ENCODE measurements at regions not wholly inside any gene's neighbourhood (a gene's known extent, or its start where the extent isn't known, plus 50 kb on each side); places are given as distances from the start of the nearest gene placed in this dataset.

- TF ChIP-seq, protein P1, sequence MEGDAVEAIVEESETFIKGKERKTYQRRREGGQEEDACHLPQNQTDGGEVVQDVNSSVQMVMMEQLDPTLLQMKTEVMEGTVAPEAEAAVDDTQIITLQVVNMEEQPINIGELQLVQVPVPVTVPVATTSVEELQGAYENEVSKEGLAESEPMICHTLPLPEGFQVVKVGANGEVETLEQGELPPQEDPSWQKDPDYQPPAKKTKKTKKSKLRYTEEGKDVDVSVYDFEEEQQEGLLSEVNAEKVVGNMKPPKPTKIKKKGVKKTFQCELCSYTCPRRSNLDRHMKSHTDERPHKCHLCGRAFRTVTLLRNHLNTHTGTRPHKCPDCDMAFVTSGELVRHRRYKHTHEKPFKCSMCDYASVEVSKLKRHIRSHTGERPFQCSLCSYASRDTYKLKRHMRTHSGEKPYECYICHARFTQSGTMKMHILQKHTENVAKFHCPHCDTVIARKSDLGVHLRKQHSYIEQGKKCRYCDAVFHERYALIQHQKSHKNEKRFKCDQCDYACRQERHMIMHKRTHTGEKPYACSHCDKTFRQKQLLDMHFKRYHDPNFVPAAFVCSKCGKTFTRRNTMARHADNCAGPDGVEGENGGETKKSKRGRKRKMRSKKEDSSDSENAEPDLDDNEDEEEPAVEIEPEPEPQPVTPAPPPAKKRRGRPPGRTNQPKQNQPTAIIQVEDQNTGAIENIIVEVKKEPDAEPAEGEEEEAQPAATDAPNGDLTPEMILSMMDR (IDR thresholded peaks at IDR 0.05): no peak
- no peaks in the 10 kb centered on the region for H3K9me3 ChIP-seq
- no peak for DNase-seq
- peak; percentile 55 to 65 for ATAC-seq
- no peak overlapping the region for H3K27ac ChIP-seq
- no peaks in the 10 kb centered on the region for H3K4me1 ChIP-seq
- H3K27me3 ChIP-seq (ENCODE audit: low read depth): no peaks in the 10 kb centered on the region
- no peak overlapping the region for H3K4me3 ChIP-seq
- no peaks in the 10 kb centered on the region for H3K36me3 ChIP-seq
- intact Hi-C loops (cut with DNase I): no loop called here
Observed at GRCh38 chr17:70365091-70365583, 195.8 kb downstream of the KCNJ2 start.

DNA sequence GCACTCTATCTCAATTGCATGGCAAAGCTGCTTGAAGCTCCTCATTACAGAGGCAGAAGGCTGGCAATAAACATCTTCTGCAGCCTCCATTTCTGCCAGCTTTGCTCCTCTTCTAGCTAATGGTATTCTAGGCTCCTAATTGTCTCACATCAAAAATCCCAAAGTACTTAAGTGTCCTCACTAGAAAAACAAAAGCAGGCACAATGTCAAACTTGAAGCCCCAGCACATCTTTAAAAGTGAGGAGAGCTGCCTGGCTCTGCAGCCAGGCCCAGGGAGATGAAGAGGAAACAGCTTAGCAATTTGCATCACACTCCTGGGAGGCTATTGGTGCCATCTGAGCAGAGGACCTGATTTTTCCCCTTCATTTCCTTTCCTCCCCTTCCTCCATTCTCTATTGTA lies 197.1 kb downstream of the KCNJ2 start:
- Histone ChIP-seq H3K9me3 (no peaks in the 10 kb centered on the region), H3K36me3 (no peaks in the 10 kb centered on the region), H3K4me1 (no peaks in the 10 kb centered on the region), H3K27ac (no peak overlapping the region), H3K4me3 (no peak overlapping the region), H3K27me3 (ENCODE audit: low read depth) (no peaks in the 10 kb centered on the region)
- ATAC-seq (no peak), DNase-seq (no peak)
- TF ChIP-seq, protein P1 (IDR thresholded peaks at IDR 0.05): no peak
- intact Hi-C loops (cut with DNase I): no loop called here

DNA sequence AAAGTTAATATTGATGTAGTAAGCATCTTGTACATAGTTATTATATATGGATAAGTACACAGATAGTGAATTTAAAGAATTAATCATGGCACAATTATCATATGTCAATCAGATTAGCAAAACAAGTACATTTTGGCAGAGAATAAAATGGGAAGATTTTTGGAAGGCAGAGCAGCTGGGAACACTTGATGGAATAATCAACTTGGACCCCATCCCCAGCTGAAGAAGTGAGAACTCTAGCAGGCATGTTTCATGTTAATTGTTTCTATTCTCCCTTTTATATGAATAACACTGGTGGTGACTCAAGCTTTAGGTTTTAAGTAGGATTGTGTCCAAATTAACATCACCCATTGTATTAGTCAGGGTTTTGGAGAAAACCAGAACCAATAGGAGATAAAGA lies 198.7 kb downstream of the KCNJ2 start:
- no peak overlapping the region for H3K4me3 ChIP-seq
- no peaks in the 10 kb centered on the region for H3K36me3 ChIP-seq
- no peaks in the 10 kb centered on the region for H3K4me1 ChIP-seq
- ATAC-seq: no peak
- H3K27me3 ChIP-seq (ENCODE audit: low read depth): no peaks in the 10 kb centered on the region
- no peaks in the 10 kb centered on the region for H3K9me3 ChIP-seq
- TF ChIP-seq, protein P1 (IDR thresholded peaks at IDR 0.05): no peak
- no peak overlapping the region for H3K27ac ChIP-seq
- no peak for DNase-seq
- intact Hi-C loops (cut with DNase I): no loop called here

DNA sequence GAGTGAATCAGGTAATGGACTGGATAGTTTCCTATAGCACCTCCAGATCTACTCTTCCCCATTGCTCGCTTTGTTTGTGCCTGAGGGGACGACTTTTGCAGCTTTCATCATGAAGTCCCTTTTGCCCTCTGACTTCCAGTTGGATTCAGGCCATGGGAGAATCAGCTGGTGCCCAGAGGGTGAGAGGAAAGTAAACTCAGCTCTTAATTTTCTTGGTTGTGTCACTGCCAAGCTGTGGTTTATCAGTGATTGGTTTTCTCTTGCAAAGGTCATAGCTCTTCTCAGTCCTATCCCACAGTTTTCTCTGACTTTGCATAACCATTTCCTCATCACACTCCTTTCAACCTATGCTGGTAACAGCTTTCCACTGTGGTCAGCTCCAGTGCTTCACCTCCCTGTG lies 200.1 kb downstream of the KCNJ2 start:
- Histone ChIP-seq H3K9me3 (no peaks in the 10 kb centered on the region), H3K4me3 (no peak overlapping the region), H3K27ac (no peak overlapping the region), H3K27me3 (ENCODE audit: low read depth) (no peaks in the 10 kb centered on the region), H3K4me1 (no peaks in the 10 kb centered on the region), H3K36me3 (no peaks in the 10 kb centered on the region)
- TF ChIP-seq, protein P1 (IDR thresholded peaks at IDR 0.05): no peak
- DNase-seq (no peak), ATAC-seq (no peak)
- intact Hi-C loops (cut with DNase I): no loop called here

GRCh38 chr17:70370816-70371215 lies 201.5 kb downstream of the KCNJ2 start:
- no peaks in the 10 kb centered on the region for H3K9me3 ChIP-seq
- intact Hi-C loops (cut with DNase I): no loop called here
- H3K36me3 ChIP-seq: no peaks in the 10 kb centered on the region
- no peak for DNase-seq
- ATAC-seq: no peak
- no peaks in the 10 kb centered on the region for H3K4me1 ChIP-seq
- no peaks in the 10 kb centered on the region for H3K27me3 ChIP-seq (ENCODE audit: low read depth)
- H3K27ac ChIP-seq: no peak overlapping the region
- TF ChIP-seq, protein P1 (IDR thresholded peaks at IDR 0.05): no peak
- no peak overlapping the region for H3K4me3 ChIP-seq

DNA sequence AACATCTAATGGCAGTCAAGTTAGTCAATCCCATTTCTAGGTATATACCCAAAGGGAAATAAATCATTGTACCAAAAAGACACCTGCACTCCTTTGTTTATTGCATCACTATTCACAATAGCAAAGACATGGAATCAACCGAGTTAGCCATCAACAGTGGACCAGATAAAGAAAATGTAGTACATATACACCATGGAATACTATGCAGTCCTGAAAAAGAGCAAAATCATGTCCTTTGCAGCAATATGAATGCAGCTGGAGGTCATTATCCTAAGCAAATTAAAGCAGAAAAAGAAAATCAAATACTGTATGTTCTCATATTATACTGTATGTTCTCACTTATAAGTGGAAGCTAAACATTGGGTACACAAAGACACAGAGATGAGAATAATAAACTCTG lies 204.0 kb downstream of the KCNJ2 start:
- Histone ChIP-seq H3K36me3 (no peaks in the 10 kb centered on the region), H3K4me1 (peaks cover 17% of the 10 kb centered on the region), H3K9me3 (no peaks in the 10 kb centered on the region), H3K27me3 (ENCODE audit: low read depth) (no peaks in the 10 kb centered on the region), H3K4me3 (no peak overlapping the region), H3K27ac (no peak overlapping the region)
- no peak for ATAC-seq
- no peak for DNase-seq
- TF ChIP-seq, protein P1 (IDR thresholded peaks at IDR 0.05): no peak
- intact Hi-C loops (cut with DNase I): no loop called here

Measured in lower lobe of right lung (tissue), 2 donors.